UCSD-AML1 (cell line): ENCODE measurements at regions not wholly inside any gene's neighbourhood (a gene's known extent, or its start where the extent isn't known, plus 50 kb on each side); places are given as distances from the start of the nearest gene placed in this dataset.
"Not testable (repeated sequence)": the region's sequence is repeated elsewhere in the genome, so short reads cannot be mapped to it uniquely, and the experiment has no call there.

Source experiments
- DNase-seq: peaks from one replicate; lab custom pipeline; 2025; ENCODE audit not compliant: unreplicated experiment; lab: John Stamatoyannopoulos, UW

DNA sequence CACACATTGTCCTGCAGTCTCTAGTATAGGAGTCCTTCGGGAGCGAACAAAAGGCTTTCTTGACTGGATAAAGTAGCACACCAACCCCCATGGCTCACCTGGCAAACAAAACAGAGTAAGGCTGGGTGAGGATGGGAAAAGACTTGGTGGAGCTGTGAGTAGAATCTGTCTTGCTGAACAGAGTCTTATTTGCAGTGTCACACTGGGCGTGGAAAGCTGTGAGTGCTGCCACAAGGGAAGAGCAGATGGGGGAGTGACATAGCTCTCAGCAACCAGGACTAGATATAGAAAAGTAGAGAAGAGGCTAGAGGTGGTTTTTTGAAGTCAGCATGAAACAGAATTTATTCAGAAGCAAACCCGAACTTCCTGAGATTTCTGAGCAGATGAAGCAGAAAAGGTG is 137.2 kb upstream of the ESX1 start:
- DNase-seq, result no peak

GRCh38 chrX:104376937-104377336 is 122.2 kb upstream of the ESX1 start:
- DNase-seq, result no peak

DNA sequence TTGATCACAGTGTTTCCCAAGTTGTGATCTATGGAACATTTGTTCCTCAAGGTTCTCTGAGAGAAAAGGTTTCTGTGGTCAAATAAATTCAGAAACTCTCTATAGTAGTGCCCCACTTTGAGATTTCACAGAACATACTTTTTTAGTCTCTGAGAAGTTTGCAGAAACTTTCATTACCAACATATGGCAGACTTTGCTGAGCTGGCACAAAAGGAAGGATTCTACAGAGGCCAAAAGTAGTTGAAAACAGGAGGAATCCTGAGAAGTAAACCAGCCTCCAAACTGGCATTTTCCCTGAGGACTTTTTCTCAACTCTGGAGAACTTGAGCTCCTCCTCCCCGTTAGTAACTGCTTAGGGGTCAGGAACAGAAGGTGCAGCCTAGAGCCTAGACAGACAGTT is 117.8 kb upstream of the ESX1 start:
- DNase-seq, result no peak

DNA sequence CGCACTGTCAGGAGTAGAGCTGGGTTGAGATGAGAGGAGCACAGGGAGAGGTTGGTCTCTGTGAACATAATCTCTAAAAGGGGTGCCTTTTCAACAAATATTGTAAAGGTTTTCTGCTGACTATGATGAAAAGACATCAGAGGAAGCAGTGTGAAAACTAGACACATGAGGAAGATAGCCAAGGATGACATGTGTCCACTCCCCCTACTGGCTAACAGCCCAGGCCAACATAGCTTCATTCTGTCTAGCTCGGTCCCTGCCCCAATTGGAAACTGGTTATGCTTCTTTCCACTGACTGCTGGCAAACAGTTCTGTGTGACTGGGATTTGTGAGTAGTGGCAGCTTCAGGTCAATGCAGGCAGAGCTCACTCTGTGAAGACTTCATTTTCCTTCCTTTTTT is 115.4 kb upstream of the ESX1 start:
- no peak for DNase-seq

DNA sequence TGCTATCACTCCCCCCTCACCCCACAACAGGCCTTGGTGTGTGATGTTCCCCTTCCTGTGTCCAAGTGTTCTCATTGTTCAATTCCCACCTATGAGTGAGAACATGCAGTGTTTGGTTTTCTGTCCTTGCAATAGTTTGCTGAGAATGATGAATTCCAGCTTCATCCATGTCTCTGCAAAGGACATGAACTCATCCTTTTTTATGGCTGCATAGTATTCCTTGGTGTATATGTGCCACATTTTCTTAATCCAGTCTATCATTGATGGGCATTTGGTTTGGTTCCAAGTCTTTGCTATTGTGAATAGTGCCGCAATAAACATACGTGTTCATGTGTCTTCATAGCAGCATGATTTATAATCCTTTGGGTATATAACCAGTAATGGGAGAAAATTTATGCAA is 106.0 kb upstream of the ESX1 start:
- DNase-seq, result not testable (repeated sequence)

DNA sequence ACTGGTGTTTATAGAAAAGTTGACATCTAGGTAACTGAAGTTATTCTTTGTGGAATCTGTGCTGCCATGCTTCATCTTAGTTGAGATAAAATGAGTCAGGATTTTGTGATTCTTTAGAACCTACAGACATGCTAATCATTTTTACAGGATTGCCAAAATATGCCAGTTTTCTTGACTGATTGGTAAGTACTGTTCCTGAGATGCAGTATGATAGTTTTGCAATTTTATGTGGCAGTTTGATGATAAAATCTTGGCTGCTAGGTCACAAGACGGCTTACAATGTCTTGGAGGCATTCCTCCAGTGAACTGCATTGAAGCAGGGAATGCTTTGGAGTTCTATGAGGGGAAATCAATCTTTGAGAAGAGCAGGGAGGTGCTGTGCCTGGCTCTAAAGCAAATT is 104.4 kb upstream of the ESX1 start:
- DNase-seq, result no peak

GRCh38 chrX:104351173-104351769 is 96.5 kb upstream of the ESX1 start:
- DNase-seq, result no peak

GRCh38 chrX:104347860-104348259 is 93.1 kb upstream of the ESX1 start:
- no peak for DNase-seq

DNA sequence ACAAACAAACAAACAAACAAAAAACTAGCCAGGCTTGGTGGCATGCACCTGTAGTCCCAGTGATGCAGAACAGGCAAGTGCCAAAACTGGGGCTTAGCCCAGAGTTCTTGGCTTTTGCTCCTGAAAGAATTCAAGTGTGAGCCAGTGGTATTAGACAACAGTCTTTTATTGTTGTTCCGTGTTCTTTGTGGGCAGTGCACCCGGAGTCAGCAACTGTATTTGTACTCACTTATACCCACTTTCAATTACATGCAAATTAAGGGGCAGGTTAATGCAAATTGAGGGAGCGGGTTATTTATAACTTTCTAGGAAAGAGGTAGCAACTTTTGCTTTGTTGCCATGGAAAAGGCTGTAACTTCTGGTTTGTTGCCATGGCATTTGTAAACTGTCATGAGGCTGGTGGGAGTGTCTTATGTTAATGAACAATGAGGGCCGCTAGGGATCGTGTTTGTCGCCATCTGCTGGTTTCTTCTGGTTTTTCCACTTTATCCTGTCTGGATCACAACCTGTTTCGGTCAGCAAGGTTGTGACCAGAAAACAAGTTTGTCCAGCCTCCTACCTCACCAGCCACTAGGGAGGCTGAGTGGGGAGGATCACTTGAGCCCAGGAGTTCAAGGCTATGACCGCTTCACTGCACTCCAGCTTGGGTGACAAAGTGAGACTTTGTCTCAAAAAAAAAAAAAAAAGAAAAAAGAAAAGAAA is 88.8 kb upstream of the ESX1 start:
- DNase-seq, result peak; percentile 22

DNA sequence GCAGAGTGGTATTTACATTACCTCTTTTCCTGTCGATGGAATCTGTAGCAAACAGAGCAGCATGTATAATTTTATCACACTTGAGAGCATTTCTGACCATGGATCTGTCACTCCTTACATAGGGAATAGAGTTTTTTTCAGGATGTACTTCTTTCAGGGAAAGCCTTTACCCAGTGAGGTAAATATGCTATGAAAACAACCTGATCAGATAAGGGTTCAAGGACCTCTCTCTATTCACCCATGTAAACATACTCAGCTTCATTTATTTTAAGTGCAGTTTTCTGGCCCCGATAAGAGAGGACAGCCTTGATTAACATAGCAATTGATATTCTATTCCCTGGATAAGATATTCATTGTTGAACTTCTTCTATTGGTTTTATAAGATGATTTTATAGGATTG is 87.3 kb upstream of the ESX1 start:
- DNase-seq, result no peak

- no peak for DNase-seq
Observed at GRCh38 chrX:104335756-104336155, 81.0 kb upstream of the ESX1 start.

DNA sequence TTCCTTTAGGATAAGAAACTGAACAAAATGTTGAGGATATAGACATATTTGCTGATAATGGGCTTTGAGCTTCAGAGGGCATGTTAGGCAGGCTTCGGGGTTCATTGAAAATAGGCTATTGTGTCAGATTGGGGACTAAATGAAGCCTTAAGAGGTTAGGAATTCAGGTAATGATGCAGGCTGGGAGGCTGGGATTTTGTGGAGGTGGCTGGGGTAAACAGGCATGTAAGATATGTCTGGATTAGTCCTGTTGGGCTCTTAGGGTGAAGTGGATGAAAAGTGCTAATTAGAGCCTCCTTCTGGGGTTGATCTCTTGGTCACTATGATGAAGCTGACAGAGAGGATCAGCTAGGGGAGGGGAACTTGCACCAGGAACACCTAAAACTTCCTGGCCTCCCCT is 80.2 kb upstream of the ESX1 start:
- DNase-seq, result no peak

- DNase-seq, result no peak
Observed at GRCh38 chrX:104330966-104331365, 76.2 kb upstream of the ESX1 start.

- no peak for DNase-seq
Observed at GRCh38 chrX:104329731-104330130, 75.0 kb upstream of the ESX1 start.

GRCh38 chrX:104325213-104325585 is 70.5 kb upstream of the ESX1 start:
- DNase-seq, result no peak

GRCh38 chrX:104324461-104325212 is 69.9 kb upstream of the ESX1 start:
- DNase-seq, result no peak

- no peak for DNase-seq
Observed at GRCh38 chrX:104319346-104319745, 64.6 kb upstream of the ESX1 start.

DNA sequence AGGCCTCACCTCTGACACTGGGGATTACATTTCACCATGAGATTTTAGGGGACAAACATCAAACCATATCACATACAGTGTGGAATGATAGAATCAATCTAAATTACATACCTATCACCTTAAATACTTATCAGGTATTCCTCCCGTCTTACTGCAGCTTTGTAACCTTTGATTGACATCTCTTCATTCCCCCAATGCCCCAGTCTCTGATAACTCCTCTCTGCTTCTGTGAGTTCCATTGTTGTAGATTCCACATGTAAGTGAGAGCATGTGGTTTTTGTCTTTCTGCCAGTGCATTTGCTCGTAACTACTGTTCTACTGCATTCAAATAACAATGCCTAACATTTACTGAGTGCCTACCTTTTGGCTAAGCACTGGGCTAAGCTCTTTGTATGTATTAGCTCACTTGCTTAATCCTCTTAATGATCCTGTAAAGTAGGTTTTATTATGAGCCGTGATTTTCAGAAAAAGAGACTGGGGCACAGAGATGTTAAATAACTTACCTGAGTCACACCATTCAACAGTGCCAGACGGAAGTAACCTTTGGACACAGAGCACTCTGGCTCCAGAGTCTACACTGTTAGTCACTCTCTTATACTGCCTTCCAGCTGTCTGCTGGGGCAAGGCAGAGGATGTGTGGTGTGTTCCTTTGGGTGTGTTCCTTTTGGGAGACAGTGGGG is 63.7 kb upstream of the ESX1 start:
- no peak for DNase-seq

- DNase-seq, result no peak
Observed at GRCh38 chrX:104316739-104317138, 62.0 kb upstream of the ESX1 start.

DNA sequence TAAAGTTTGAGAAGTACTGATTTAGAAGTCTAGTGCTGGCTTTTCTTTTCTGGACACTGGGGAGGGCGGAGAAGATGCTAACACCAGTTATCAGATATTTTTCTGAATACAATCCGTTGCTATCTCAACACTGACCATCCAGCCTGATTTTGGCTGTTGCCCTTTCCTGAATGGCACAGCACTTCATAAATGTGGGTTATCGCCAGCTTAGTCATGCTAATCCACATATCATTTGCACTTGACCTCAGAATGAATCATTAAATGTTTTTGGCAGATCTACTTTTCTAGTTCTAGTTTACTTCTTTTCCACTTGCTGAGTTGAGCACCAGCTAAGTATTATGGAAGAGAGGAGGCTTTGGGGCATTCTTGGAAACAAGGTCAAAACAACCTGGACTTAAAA is 60.8 kb upstream of the ESX1 start:
- DNase-seq, result no peak

DNA sequence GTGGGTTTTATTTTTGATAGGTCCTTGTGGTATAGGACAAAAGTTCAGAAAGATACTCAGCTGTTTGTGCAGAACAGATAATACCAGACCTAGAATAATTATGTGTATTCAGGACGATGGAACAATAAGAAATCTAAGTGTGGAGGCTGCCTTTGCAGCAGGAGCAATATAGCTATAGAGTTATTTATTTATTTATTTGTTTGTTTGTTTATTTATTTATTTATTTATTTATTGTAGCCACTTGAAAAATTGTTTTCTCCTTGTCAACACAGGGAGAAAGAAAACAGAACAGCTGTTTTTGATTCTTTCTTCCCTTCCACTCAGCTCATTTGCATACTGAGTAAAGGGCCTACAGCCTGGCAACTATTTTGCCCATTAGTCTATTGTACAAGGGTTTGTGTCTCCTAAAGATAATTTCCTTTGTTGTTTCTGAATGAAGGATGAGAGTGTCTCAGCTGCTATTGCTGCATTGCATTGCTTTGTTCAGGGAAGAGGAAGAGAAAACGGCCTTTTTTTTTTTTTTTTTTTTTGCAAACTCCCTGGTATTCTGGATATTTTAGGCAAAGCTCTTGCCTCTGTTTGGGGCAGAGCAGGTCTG is 56.0 kb upstream of the ESX1 start:
- no peak for DNase-seq
